OCI-LY7 (cell line): ENCODE measurements at regions not wholly inside any gene's neighbourhood (a gene's known extent, or its start where the extent isn't known, plus 50 kb on each side); places are given as distances from the start of the nearest gene placed in this dataset.
"Not testable (repeated sequence)": the region's sequence is repeated elsewhere in the genome, so short reads cannot be mapped to it uniquely, and the experiment has no call there.

Source experiments
- CTCF ChIP-seq: fragments of 200-600 bp; sonication (generic); conservative IDR thresholded peaks from 2 replicates; pipeline ENCODE4 v1.5.1; 2014; ENCODE audit warnings: mild to moderate bottlenecking, antibody characterized with exemption, low read length, moderate library complexity, mixed read lengths
- EZH2phosphoT487 ChIP-seq: fragments of 200-600 bp; sonication (generic); IDR thresholded peaks from 2 replicates; pipeline ENCODE4 v1.6.1; 2018; ENCODE audit warnings: low read depth, borderline replicate concordance, mild to moderate bottlenecking, mixed run types, antibody characterized with exemption, low read length, moderate library complexity, mixed read lengths

- TF ChIP-seq CTCF, EZH2phosphoT487: not testable (repeated sequence)
Observed at GRCh38 chr1:211188721-211189120, 54.8 kb upstream of the KCNH1 start.
